K562 (cell line): ENCODE measurements at regions not wholly inside any gene's neighbourhood (a gene's known extent, or its start where the extent isn't known, plus 50 kb on each side); places are given as distances from the start of the nearest gene placed in this dataset.

Source experiments
- ATAC-seq: fragments of 200-7000 bp; cut with Tn5 transposase; 3 replicates; pipeline ENCODE4 v1.9.1; 2020; ENCODE audit warnings: moderate library complexity
- BruUV-seq: library from RNA; stranded (reverse); fragments of 400-500 nt; replicated peaks from 2 replicates; lab custom pipeline; 2021; lab: Mats Ljungman, UMichigan
- CTCF ChIA-PET: fragments of 300-600 bp; formaldehyde crosslinking; extraction: SDS; loops from one replicate; lab custom pipeline; 2021; ENCODE audit warnings: low intra/inter-chr PET ratio; lab: Yijun Ruan, JAX
- POLR2A ChIA-PET: fragments of 300-600, 350-650 bp; sonication (Branson Sonifier 250); formaldehyde crosslinking; extraction: SDS; loops from one replicate; lab custom pipeline; 2021; ENCODE audit warnings: antibody characterized with exemption, inconsistent platforms; lab: Yijun Ruan, JAX
- DNase-seq, 4 experiments: peaks; one replicate each; pipeline versions ENCODE4 v3.0.0 to v3.0.0-alpha.2; 2011 to 2018; ENCODE audit warnings: low spot score in 3 of 4, mixed read lengths in 3 of 4; ENCODE audit errors: extremely low read depth in 1 of 4
- FAIRE-seq: peaks from 2 replicates; lab custom pipeline; 2011; peaks lifted over from hg19 to GRCh38; lab: Jason Lieb, UNC
- H2AFZ ChIP-seq: 2 replicates; pipeline ENCODE4 v1.6.0; 2011; ENCODE audit warnings: low read depth, low read length, control low read depth, inconsistent platforms
- H3K27ac ChIP-seq: fragments of 200-600 bp; 3 replicates; pipeline ENCODE4 v1.8.0; 2011; ENCODE audit warnings: low read depth, mild to moderate bottlenecking, control low read depth, inconsistent platforms, low read length, moderate library complexity, mixed read lengths; ENCODE audit errors: extremely low read depth
- H3K27me3 ChIP-seq, 2 experiments: fragments of 300-600 bp in 1 of 2; 2 replicates in 1 of 2; 3 replicates in 1 of 2; pipeline versions ENCODE4 v1.6.0 to v1.8.0; 2011; ENCODE audit warnings: inconsistent platforms in 2 of 2, low read length in 2 of 2, mild to moderate bottlenecking in 1 of 2, mixed read lengths in 1 of 2, moderate library complexity in 1 of 2; ENCODE audit not compliant: control insufficient read depth in 2 of 2, insufficient read depth in 2 of 2
- H3K36me3 ChIP-seq: fragments of 300-600 bp; 3 replicates; pipeline ENCODE4 v1.8.0; 2011; ENCODE audit warnings: mild to moderate bottlenecking, low read length, inconsistent platforms; ENCODE audit not compliant: control insufficient read depth, insufficient read depth
- H3K4me1 ChIP-seq, 2 experiments: fragments of 200-600 bp in 1 of 2; replicated peaks in 1 of 2; 2 replicates in 1 of 2; 3 replicates in 1 of 2; pipeline versions ENCODE4 v1.5.1 to v1.8.0; 2011; ENCODE audit warnings: inconsistent platforms in 2 of 2, low read length in 2 of 2, mild to moderate bottlenecking in 1 of 2, mixed read lengths in 1 of 2, moderate library complexity in 1 of 2; ENCODE audit not compliant: control insufficient read depth in 2 of 2, insufficient read depth in 2 of 2
- H3K4me2 ChIP-seq: 2 replicates; pipeline ENCODE4 v1.6.1; 2011; ENCODE audit warnings: low read length, control low read depth, inconsistent platforms, mixed read lengths; ENCODE audit not compliant: insufficient read depth
- H3K4me3 ChIP-seq: fragments of 200-600 bp; sonication (generic), shearing (Covaris generic); 2 replicates; pipeline ENCODE4 v1.5.1; 2016; ENCODE audit warnings: control low read depth, inconsistent platforms
- H3K79me2 ChIP-seq: fragments of 200-600 bp; 3 replicates; pipeline ENCODE4 v1.8.0; 2011; ENCODE audit warnings: low read length, inconsistent platforms; ENCODE audit not compliant: control insufficient read depth, insufficient read depth
- H3K9ac ChIP-seq, 2 experiments: 2 replicates each; pipeline versions ENCODE4 v1.6.0 to v1.6.1; 2011; ENCODE audit warnings: low read depth in 2 of 2, low read length in 2 of 2, control low read depth in 1 of 2, inconsistent platforms in 1 of 2, mild to moderate bottlenecking in 1 of 2, mixed read lengths in 1 of 2; ENCODE audit not compliant: insufficient read depth in 1 of 2
- H3K9me1 ChIP-seq: one replicate; pipeline ENCODE4 v1.6.0; 2011; ENCODE audit warnings: inconsistent platforms, mild to moderate bottlenecking, low read length, moderate library complexity; ENCODE audit not compliant: control insufficient read depth, insufficient read depth
- H3K9me3 ChIP-seq: replicated peaks from 2 replicates; pipeline ENCODE4 v1.5.1; 2011; ENCODE audit warnings: low read depth, low read length, inconsistent platforms; ENCODE audit not compliant: control insufficient read depth, insufficient read depth
- H4K20me1 ChIP-seq: replicated peaks from 2 replicates; pipeline ENCODE4 v1.6.1; 2011; ENCODE audit warnings: low read length, inconsistent platforms, mixed read lengths; ENCODE audit not compliant: control insufficient read depth, insufficient read depth
- HDAC2 ChIP-seq: fragments of 450-650 bp; IDR thresholded peaks from 2 replicates; pipeline ENCODE4 v1.6.1; 2016; ENCODE audit warnings: mild to moderate bottlenecking
- PHF21A ChIP-seq: fragments of 450-650 bp; IDR thresholded peaks from 2 replicates; pipeline ENCODE4 v1.6.1; 2017; ENCODE audit warnings: low read depth, borderline replicate concordance
- RAD21 ChIP-seq, 2 experiments: fragments of 250-450 bp in 1 of 2; fragments of 450-650 bp in 1 of 2; sonication (Bioruptor Pico) in 1 of 2; formaldehyde crosslinking in 1 of 2; IDR thresholded peaks in 1 of 2; conservative IDR thresholded peaks in 1 of 2; 2 replicates each; pipeline versions ENCODE4 v1.4.0 to v1.8.0; 2020 to 2022; ENCODE audit warnings: mild to moderate bottlenecking in 2 of 2, moderate library complexity in 1 of 2
- SNRNP70 ChIP-seq: fragments of 200-400 bp; formaldehyde crosslinking; optimal IDR thresholded peaks from 2 replicates; pipeline ENCODE3; 2017; ENCODE audit warnings: low read depth, low read length
- SP1 ChIP-seq: sonication (generic); formaldehyde crosslinking; IDR thresholded peaks from 2 replicates; pipeline ENCODE4 v1.8.1; 2022; ENCODE audit warnings: mild to moderate bottlenecking, missing genetic modification reagents
- SP2 ChIP-seq: IDR thresholded peaks from 2 replicates; pipeline ENCODE4 v1.6.1; 2011; ENCODE audit warnings: mild to moderate bottlenecking, low read depth, low read length, moderate library complexity; ENCODE audit not compliant: poor library complexity, severe bottlenecking; ENCODE audit errors: extremely low read depth
- TAF1 ChIP-seq: IDR thresholded peaks from 2 replicates; pipeline ENCODE4 v1.6.1; 2011; ENCODE audit warnings: mild to moderate bottlenecking, low read length, moderate library complexity; ENCODE audit not compliant: insufficient read depth, control insufficient read depth, severe bottlenecking; ENCODE audit errors: extremely low read depth
- TCF7L2 ChIP-seq: fragments of 150-350 bp; IDR thresholded peaks from 2 replicates; pipeline ENCODE4 v1.6.1; 2016; ENCODE audit warnings: low read depth, mild to moderate bottlenecking, low read length, moderate library complexity
- ZC3H8 ChIP-seq: fragments of 450-650 bp; IDR thresholded peaks from 2 replicates; pipeline ENCODE4 v1.6.1; 2017
- ZNF143 ChIP-seq: sonication (generic); formaldehyde crosslinking; IDR thresholded peaks from 2 replicates; pipeline ENCODE4 v1.9.0; 2022; ENCODE audit warnings: mild to moderate bottlenecking, missing genetic modification reagents
- WGBS: fragments of 100-300 bp; shearing (Covaris generic); methylation state at CpG from one replicate; pipeline ENCODE4 v1.1.6; 2016; ENCODE audit warnings: low coverage, mixed read lengths; ENCODE audit not compliant: insufficient coverage; ENCODE audit errors: missing lambda C conversion rate; 5-methylcytosine and 5-hydroxymethylcytosine counted together
- in situ Hi-C: fragments of 300-500 bp; cut with MboI; formaldehyde crosslinking; loops from 4 replicates; pipeline ENCODE4 v1.15.0; 2018; ENCODE audit warnings: inconsistent platforms, mixed read lengths
- intact Hi-C: fragments of 100-400 bp; cut with micrococcal nuclease; formaldehyde crosslinking; loops from 2 replicates; pipeline ENCODE4 v1.14.2; 2022
- TF ChIP-seq, protein P1 (sequence below), 2 experiments: fragments of 200-800 bp in 1 of 2; sonication (Bioruptor generic) in 1 of 2; sonication (generic) in 1 of 2; formaldehyde crosslinking in 1 of 2; IDR thresholded peaks in 1 of 2; conservative IDR thresholded peaks in 1 of 2; 2 replicates each; pipeline versions ENCODE4 v1.5.0 to v1.6.1; 2016 to 2020; ENCODE audit warnings: missing compliant biosample characterization in 1 of 2, missing genetic modification characterization in 1 of 2, missing genetic modification reagents in 1 of 2

GRCh38 chr3:74352166-74352565 is 262.3 kb downstream of the CNTN3 start:
- in situ Hi-C loops (no loop called here), intact Hi-C loops (no loop called here)
- Histone ChIP-seq H3K27me3 (no peaks in the 10 kb centered on the region), H3K4me1 (no peaks in the 10 kb centered on the region), H4K20me1 (no peaks in the 10 kb centered on the region), H3K9ac (no peak overlapping the region), H3K9me1 (no peaks in the 10 kb centered on the region), H3K9me3 (no peaks in the 10 kb centered on the region), H3K4me3 (no peak overlapping the region), H3K36me3 (no peaks in the 10 kb centered on the region), H3K4me2 (no peak overlapping the region), H2AFZ (no peak overlapping the region), H3K27ac (no peak overlapping the region), H3K79me2 (no peaks in the 10 kb centered on the region)
- FAIRE-seq (no peak), ATAC-seq (no peak), DNase-seq (no peak)
- WGBS, result 0% methylated on average over 1 of the region's 1 CpG
- ChIA-PET POLR2A (no interaction called here), CTCF (no interaction called here)
- no TSS peak for BruUV-seq
- TF ChIP-seq RAD21 (CRISPR knock-in tag; conservative IDR thresholded peaks at IDR 0.05 in 1 of 2, IDR thresholded peaks at IDR 0.05 in 1 of 2) (no peak), TAF1 (no peak), ZNF143 (no peak), SP2 (no peak), TCF7L2 (no peak), ZC3H8 (no peak), SNRNP70 (no peak), PHF21A (no peak), HDAC2 (no peak), SP1 (CRISPR knock-in tag) (no peak)
- TF ChIP-seq, protein P1, sequence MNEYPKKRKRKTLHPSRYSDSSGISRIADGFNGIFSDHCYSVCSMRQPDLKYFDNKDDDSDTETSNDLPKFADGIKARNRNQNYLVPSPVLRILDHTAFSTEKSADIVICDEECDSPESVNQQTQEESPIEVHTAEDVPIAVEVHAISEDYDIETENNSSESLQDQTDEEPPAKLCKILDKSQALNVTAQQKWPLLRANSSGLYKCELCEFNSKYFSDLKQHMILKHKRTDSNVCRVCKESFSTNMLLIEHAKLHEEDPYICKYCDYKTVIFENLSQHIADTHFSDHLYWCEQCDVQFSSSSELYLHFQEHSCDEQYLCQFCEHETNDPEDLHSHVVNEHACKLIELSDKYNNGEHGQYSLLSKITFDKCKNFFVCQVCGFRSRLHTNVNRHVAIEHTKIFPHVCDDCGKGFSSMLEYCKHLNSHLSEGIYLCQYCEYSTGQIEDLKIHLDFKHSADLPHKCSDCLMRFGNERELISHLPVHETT (CRISPR knock-in tag; conservative IDR thresholded peaks at IDR 0.05 in 1 of 2, IDR thresholded peaks at IDR 0.05 in 1 of 2), result no peak
